ENCODE measurements at regions not wholly inside any gene's neighbourhood (a gene's known extent, or its start where the extent isn't known, plus 50 kb on each side); places are given as distances from the start of the nearest gene placed in this dataset.

DNA sequence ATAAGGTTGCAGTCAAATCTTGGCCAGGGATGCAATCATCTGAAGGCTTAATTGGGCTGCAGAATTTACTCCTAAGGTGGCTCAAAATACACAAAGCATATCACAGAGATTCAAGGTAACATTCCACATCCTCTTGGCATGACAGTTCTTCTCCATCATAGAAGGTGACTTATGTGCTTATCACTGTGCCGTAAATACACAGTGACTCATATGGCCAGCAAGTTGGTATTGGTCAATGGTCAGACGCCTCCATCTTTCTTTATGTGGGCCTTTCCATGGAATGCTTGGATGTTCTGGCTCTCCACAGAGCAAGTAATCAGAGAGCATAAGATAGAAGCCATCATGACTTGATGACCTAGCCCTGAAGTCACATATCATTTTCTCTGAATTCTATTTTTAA, 168.8 kb upstream of the ST8SIA2 start:
- H3K36me3 Mint-ChIP-seq (ENCODE audit: low read depth), result no peaks in the 10 kb centered on the region
- H3K9me3 Mint-ChIP-seq, result no peaks in the 10 kb centered on the region
- DNase-seq (no peak), ATAC-seq (no peak)
- peaks cover 6% of the 10 kb centered on the region for H3K27me3 Mint-ChIP-seq
- no peak overlapping the region for H3K4me3 Mint-ChIP-seq
- H3K4me1 Mint-ChIP-seq, result no peaks in the 10 kb centered on the region
- no peak overlapping the region for H3K27ac Mint-ChIP-seq

DNA sequence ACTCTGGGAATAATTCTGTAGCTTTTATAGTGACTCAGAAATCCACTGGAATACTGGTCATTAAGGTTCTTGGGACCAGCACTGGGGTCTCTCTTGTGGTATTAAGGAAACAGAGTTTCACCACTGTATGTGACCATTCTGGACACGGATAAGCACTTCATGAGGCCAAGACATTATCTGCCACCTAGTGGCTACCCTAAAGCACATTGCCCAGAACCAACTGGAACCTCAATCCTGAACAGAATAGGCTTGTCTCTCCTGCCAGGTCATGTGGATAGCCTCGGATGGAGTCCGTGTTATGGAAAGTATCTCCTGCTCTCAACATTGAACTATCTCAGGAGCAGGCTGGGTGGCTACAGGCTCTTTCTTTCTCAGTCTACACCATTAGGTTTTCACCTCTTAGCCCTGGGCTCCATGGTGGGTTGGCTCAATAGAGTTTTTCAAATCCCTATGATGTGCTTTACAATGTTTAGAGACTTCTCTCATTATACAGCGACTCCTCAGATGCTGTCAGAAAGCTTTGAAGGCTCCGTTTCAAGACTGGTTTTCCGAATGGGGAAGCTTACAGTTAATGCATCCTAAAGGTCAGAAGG, 167.6 kb upstream of the ST8SIA2 start:
- Mint-ChIP-seq H3K4me1 (no peaks in the 10 kb centered on the region), H3K27me3 (peaks cover 6% of the 10 kb centered on the region), H3K4me3 (no peak overlapping the region), H3K9me3 (no peaks in the 10 kb centered on the region), H3K36me3 (ENCODE audit: low read depth) (no peaks in the 10 kb centered on the region), H3K27ac (no peak overlapping the region)
- ATAC-seq, result no peak
- no peak for DNase-seq

DNA sequence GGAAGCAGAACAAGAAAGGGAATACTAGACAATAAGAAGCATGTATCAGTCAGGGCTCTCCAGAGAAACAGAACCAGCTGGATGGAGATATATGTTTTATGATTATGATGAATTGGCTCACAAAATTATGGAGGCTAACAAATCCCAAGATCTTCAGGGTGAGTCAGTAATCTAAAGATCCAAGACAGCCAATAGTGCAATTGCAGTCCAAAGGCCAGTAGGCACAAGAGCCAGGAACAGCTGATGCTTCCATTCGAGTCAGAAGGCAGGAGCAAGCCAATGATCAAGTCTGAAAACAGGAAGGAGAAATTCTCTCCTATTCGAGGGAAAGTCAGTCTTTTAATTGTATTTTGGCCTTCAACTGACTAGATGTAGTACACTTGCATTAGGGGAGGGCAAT, 164.9 kb upstream of the ST8SIA2 start:
- no peaks in the 10 kb centered on the region for H3K36me3 Mint-ChIP-seq (ENCODE audit: low read depth)
- DNase-seq (no peak), ATAC-seq (no peak)
- H3K4me1 Mint-ChIP-seq, result no peaks in the 10 kb centered on the region
- H3K27me3 Mint-ChIP-seq, result peaks cover 14% of the 10 kb centered on the region
- H3K27ac Mint-ChIP-seq, result no peak overlapping the region
- H3K4me3 Mint-ChIP-seq, result no peak overlapping the region
- peaks cover 1% of the 10 kb centered on the region for H3K9me3 Mint-ChIP-seq

DNA sequence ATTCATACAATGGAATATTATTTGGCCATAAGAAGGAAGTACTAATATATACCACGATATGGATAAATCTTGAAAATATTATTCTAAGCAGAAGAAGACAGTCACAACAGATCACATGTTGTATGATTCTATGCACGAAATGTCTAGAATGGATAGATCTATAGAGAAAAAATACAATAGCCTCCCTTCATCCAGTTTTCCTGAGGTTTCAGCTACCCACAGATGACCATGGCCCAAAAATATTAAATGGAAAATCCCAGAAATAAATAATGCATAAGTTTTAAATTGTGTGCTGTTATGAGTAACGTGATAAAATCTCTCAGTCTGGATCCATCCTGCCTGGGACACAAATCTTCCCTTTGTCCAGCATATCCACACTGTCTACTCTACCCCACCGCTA, 162.2 kb upstream of the ST8SIA2 start:
- H3K4me1 Mint-ChIP-seq, result no peaks in the 10 kb centered on the region
- ATAC-seq, result no peak
- peaks cover 2% of the 10 kb centered on the region for H3K36me3 Mint-ChIP-seq (ENCODE audit: low read depth)
- H3K27ac Mint-ChIP-seq, result no peak overlapping the region
- peaks cover 14% of the 10 kb centered on the region for H3K27me3 Mint-ChIP-seq
- H3K4me3 Mint-ChIP-seq, result no peak overlapping the region
- H3K9me3 Mint-ChIP-seq, result peaks cover 15% of the 10 kb centered on the region
- DNase-seq, result no peak

DNA sequence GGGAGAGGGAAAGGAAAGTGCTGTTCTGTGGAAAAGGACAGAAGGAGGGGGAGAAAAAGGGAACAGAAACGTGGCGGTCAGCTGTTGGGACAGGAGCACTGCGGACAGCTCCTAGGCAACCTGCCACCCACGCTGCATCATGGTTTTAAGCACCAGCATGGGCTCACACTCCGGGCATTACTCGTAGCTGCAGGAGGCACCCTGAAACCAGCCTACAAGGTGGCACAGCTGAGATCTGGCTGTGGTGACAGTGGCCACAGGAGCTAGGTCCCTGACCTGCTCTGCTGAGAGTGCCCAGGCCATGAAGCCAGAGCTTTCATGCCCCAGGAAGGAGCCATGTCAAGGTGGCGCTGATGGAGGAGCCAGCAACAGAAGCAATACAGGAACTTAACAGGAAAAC, 161.4 kb upstream of the ST8SIA2 start:
- Mint-ChIP-seq H3K27me3 (peaks cover 14% of the 10 kb centered on the region), H3K4me1 (no peaks in the 10 kb centered on the region), H3K4me3 (no peak overlapping the region), H3K27ac (no peak overlapping the region), H3K36me3 (ENCODE audit: low read depth) (peaks cover 2% of the 10 kb centered on the region), H3K9me3 (peaks cover 15% of the 10 kb centered on the region)
- ATAC-seq (no peak), DNase-seq (no peak)

DNA sequence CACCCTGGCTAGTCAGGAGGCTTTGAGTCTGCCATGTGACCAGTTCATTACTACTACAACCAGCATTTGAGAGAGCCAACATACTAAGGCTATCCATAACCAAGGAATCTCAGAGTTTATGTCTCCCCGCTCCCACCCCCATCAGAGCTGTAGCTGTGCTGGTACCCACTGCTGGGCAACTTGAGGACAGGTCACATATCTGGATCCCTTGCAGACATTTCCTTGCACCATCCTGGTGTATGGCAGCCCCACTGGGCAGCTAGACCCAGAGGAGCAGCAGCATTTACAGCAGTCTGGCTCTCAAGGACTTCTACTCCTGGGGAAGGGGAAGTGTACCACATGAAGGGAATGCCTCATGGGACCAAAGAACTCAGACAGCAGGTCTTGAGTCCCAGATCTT, 160.8 kb upstream of the ST8SIA2 start:
- DNase-seq, result no peak
- H3K27me3 Mint-ChIP-seq, result peaks cover 14% of the 10 kb centered on the region
- H3K36me3 Mint-ChIP-seq (ENCODE audit: low read depth), result peaks cover 2% of the 10 kb centered on the region
- no peak for ATAC-seq
- no peak overlapping the region for H3K27ac Mint-ChIP-seq
- H3K4me1 Mint-ChIP-seq, result no peaks in the 10 kb centered on the region
- H3K4me3 Mint-ChIP-seq, result no peak overlapping the region
- peaks cover 15% of the 10 kb centered on the region for H3K9me3 Mint-ChIP-seq

DNA sequence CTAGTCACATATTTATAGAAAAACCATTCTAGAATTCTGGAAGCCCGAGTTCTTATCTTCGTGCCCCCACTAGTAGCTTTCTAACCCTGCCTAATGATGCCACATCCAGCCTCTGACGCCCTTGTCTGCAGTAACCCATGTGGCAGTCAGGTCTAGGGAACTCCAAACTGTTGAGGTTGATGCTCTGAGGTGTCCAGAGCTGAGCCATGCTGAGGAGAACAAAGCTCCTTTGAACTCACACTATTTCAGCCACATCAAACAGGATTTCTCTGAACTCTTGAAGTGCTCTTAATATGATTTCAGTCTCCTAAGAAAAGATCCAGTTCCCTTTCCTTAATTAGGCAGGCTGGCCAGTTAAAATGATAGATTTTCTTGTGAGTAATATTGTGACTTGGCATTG, 150.5 kb upstream of the ST8SIA2 start:
- Mint-ChIP-seq H3K27ac (no peak overlapping the region), H3K4me1 (no peaks in the 10 kb centered on the region), H3K36me3 (ENCODE audit: low read depth) (no peaks in the 10 kb centered on the region), H3K9me3 (peaks cover 14% of the 10 kb centered on the region), H3K27me3 (peaks cover 11% of the 10 kb centered on the region), H3K4me3 (no peak overlapping the region)
- DNase-seq (no peak), ATAC-seq (no peak)

DNA sequence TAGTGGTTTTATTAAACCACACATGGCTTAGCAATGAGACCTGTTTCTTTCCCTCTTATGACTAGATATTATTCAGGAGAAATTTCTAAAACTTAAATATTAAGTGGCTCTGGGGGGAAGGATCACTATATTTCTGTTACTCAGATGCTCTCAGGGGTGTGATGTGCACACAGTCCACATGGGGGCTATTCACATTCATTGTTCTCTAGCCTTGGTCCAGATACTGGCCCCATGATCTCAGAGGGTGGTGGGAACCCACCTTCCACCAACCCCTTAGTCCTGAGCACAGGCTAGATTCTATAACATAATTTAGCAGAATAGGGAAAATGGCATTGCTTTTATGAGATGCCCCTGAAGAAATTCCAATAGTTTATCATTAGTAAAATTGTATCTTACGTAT, 149.0 kb upstream of the ST8SIA2 start:
- Mint-ChIP-seq H3K27me3 (peaks cover 11% of the 10 kb centered on the region), H3K4me3 (no peak overlapping the region), H3K9me3 (peaks cover under 1% of the 10 kb centered on the region)

DNA sequence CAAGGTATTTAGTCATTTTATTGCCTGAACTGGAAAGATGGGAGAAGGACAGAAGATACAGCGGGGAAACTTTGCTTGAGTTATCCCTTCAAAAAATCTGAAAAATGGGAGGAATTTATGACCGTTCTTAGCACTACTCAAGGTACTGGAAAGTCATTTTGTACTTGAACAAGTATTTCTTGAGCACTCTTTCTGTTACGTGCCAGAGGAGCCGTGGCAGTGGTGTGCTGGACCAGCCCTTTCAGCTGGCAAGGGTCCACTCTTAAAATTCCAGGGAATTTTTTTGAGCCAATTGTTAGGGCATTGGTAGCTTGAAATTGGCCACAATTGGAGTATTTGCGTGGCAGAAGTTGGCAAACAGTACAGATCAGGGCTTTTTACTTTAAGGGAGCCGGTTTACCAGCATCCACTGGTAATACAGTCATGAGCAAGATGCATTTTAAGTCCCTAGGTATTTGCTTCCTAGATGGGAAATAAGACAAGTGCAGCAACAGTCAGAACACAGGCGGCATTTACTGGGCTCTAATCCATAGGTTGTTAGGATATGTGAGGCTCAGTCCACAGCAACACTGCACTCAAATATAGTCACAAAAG, 145.9 kb upstream of the ST8SIA2 start:
- ATAC-seq, result no peak

More for the DNA sequence above, 149.0 kb upstream of the ST8SIA2 start:
- ATAC-seq (no peak), DNase-seq (no peak)
- Mint-ChIP-seq H3K4me1 (no peaks in the 10 kb centered on the region), H3K27ac (no peak overlapping the region), H3K36me3 (ENCODE audit: low read depth) (no peaks in the 10 kb centered on the region)

DNA sequence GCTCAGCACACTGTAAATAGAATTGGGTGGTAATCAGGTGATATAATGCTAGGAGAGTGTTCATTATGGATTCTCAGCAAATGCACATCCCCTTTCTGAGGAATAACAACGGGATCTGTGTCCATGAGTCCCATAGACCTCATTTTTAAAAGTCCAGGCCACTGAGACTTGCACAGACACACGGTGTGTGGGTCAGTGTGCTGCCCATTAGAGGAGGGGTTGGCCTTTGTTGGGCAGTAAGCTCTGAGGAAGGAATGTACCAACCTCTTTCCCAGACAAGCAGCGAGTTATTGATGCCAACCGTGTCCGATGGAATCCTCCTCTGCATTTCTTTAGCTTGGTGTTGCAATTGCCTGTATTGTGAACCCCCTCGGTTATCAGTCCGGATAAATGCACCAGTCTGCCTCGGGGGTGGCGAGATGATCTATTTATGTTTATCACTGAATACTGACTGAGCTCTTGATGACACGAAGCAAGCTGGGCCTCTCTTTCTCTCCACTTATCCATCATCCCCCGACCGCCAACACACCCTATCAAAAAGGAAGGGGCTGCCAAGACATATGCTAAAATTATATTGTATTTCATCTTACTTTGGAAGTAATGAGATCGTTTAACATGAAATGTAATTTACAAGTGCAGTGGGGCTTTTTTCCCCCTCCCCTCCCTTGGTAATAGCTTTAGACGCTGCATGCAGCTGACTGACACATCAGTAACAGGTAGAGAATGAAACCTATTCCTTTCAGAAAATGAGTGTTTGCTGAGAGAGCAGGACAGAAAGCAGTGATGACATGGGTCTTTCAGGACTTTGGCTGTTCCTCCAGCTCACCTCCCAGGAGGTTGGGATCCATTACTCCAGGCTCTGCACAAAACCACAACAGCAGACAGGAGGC, 126.6 kb upstream of the ST8SIA2 start:
- no peaks in the 10 kb centered on the region for H3K4me1 Mint-ChIP-seq
- H3K36me3 Mint-ChIP-seq (ENCODE audit: low read depth), result no peaks in the 10 kb centered on the region
- no peak overlapping the region for H3K4me3 Mint-ChIP-seq
- DNase-seq (no peak), ATAC-seq (no peak)
- H3K9me3 Mint-ChIP-seq, result no peaks in the 10 kb centered on the region
- H3K27me3 Mint-ChIP-seq, result peaks cover 3% of the 10 kb centered on the region
- no peak overlapping the region for H3K27ac Mint-ChIP-seq

More for the DNA sequence above, 145.9 kb upstream of the ST8SIA2 start:
- Mint-ChIP-seq H3K9me3 (no peaks in the 10 kb centered on the region), H3K27ac (no peak overlapping the region), H3K4me1 (no peaks in the 10 kb centered on the region), H3K36me3 (ENCODE audit: low read depth) (no peaks in the 10 kb centered on the region), H3K4me3 (no peak overlapping the region), H3K27me3 (peaks cover 2% of the 10 kb centered on the region)
- DNase-seq, result no peak

DNA sequence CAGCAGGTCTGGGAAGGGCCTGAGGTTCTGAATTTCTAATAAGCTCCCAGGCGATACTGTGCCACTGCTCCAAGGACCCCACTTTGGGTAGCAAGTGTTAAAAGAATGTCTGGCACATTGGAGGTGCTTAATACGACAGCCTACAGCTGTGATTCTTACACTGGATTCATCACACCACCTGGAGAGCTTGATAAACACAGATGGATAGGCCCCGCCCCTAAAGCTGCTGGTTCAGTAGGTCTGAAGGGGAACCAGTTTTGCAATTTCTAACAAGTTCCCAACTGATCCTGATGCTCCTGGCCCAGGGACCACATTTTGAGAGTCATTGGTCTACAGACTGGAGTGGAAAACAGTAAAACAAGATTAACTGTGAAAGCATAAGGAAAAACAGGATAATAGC, 124.8 kb upstream of the ST8SIA2 start:
- Mint-ChIP-seq H3K36me3 (ENCODE audit: low read depth) (no peaks in the 10 kb centered on the region), H3K4me1 (no peaks in the 10 kb centered on the region), H3K27me3 (peaks cover 4% of the 10 kb centered on the region), H3K27ac (no peak overlapping the region), H3K9me3 (no peaks in the 10 kb centered on the region), H3K4me3 (no peak overlapping the region)
- DNase-seq (no peak), ATAC-seq (no peak)

DNA sequence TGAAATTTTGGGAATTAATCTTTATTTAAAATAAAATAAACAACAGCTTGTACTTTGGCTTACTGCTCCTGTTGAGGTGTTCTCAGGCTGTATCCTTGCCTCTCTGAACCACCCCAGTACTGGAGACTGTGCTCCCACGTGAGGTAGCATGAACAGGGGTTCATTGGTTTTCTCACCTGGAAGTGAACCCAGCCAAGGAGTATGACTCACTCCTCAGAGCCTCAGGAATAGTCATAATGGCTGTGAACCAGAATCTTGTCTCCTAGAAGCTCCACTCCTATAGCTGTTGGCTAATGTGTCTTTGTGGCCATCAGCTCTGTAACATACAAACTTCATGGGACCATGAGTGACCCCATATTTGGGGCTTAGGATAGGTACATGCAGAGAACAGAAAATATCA, 122.5 kb upstream of the ST8SIA2 start:
- Mint-ChIP-seq H3K36me3 (ENCODE audit: low read depth) (no peaks in the 10 kb centered on the region), H3K4me3 (no peak overlapping the region), H3K27ac (no peak overlapping the region), H3K27me3 (peaks cover 4% of the 10 kb centered on the region), H3K4me1 (no peaks in the 10 kb centered on the region), H3K9me3 (no peaks in the 10 kb centered on the region)
- ATAC-seq, result no peak
- no peak for DNase-seq

DNA sequence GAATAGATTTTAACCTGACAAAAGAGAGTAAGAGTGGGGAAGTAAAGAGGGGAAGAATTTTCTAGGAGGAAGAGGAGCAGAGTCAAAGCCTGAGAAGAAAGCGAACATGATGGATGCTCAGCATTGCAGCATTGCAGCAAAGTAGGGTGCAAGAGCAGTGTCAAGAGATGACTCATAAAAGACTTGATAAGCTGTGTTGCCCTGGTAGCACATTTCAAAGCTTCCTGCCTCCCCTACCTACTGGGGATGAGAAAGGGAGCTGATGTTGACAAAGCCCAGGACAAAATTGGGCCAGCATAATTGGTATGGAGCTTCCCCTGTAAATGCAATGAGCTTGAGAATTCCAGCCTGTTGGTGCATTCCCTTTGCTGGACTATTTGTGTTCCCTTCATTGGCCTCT, 121.6 kb upstream of the ST8SIA2 start:
- ATAC-seq (no peak), DNase-seq (no peak)
- H3K4me1 Mint-ChIP-seq, result no peaks in the 10 kb centered on the region
- no peaks in the 10 kb centered on the region for H3K36me3 Mint-ChIP-seq (ENCODE audit: low read depth)
- H3K4me3 Mint-ChIP-seq, result no peak overlapping the region
- no peak overlapping the region for H3K27ac Mint-ChIP-seq
- H3K9me3 Mint-ChIP-seq, result no peaks in the 10 kb centered on the region
- H3K27me3 Mint-ChIP-seq, result peaks cover 4% of the 10 kb centered on the region

DNA sequence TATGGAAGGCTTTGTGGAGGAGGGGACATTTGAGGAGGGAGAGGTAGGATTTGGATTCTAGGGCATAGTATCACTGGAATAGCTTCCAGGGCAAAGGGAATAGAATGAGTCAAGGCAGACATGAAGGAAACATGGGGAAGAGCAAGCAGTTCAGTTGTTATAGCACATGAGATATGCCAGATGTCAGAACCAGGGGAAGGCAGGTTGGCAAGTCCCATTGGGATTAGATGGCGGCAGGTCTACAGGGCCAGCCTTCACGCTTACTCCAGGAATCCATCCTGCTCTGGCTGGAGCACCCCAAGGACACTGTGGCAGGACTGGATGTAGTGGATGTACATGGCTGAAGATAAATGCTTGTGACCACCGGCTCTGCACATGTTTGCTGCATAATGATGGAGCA, 120.4 kb upstream of the ST8SIA2 start:
- no peaks in the 10 kb centered on the region for H3K9me3 Mint-ChIP-seq
- ATAC-seq (no peak), DNase-seq (no peak)
- H3K36me3 Mint-ChIP-seq (ENCODE audit: low read depth), result no peaks in the 10 kb centered on the region
- H3K27me3 Mint-ChIP-seq, result peaks cover 4% of the 10 kb centered on the region
- no peaks in the 10 kb centered on the region for H3K4me1 Mint-ChIP-seq
- no peak overlapping the region for H3K4me3 Mint-ChIP-seq
- H3K27ac Mint-ChIP-seq, result no peak overlapping the region

DNA sequence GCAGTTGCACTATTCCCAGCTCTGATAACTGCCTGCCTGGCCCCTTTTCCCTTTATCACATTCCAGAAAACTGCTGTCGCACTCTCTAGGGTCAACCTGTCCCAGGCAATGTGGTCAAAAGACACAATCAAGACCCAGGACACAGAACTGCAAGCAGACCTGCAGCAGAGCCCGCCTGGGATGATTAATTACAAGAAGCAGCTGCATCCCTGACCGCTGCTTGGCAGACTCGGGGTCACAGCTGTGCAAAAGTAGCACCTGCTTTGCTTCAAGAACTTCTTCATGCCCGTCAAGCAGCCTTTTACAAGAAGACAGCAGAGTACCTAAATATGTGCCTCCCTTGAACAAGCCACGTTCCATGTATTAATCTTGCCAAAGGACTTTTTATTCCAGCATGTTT, 120.0 kb upstream of the ST8SIA2 start:
- DNase-seq (no peak), ATAC-seq (no peak)
- Mint-ChIP-seq H3K9me3 (no peaks in the 10 kb centered on the region), H3K4me3 (no peak overlapping the region), H3K4me1 (no peaks in the 10 kb centered on the region), H3K27ac (no peak overlapping the region), H3K27me3 (peaks cover 4% of the 10 kb centered on the region), H3K36me3 (ENCODE audit: low read depth) (no peaks in the 10 kb centered on the region)

Data from activated naive CD8-positive, alpha-beta T cell treated with anti-CD3 and anti-CD28 coated beads, Interleukin-2, amount 50 U/mL, for 24 hours (primary cell).